ENCODE measurements at regions not wholly inside any gene's neighbourhood (a gene's known extent, or its start where the extent isn't known, plus 50 kb on each side); places are given as distances from the start of the nearest gene placed in this dataset.

- TF ChIP-seq CTCF (IDR thresholded peaks at IDR 0.05) (no peak), EZH2 (IDR thresholded peaks at IDR 0.05; ENCODE audit: borderline replicate concordance, insufficient read depth, low read depth, low read length, poor library complexity, severe bottlenecking) (no peak)
These were observed 193.4 kb upstream of the FZD8 start for GRCh38 chr10:35835545-35835944.

All from B cell (primary cell).